Fibroblast of lung (primary cell): ENCODE measurements at regions not wholly inside any gene's neighbourhood (a gene's known extent, or its start where the extent isn't known, plus 50 kb on each side); places are given as distances from the start of the nearest gene placed in this dataset.

ENCODE experiments used
- EZH2 ChIP-seq: IDR thresholded peaks from 2 replicates; pipeline ENCODE4 v1.5.1; 2012; ENCODE audit warnings: low read length, control low read depth, mild to moderate bottlenecking; ENCODE audit errors: missing control alignments
- TF ChIP-seq, protein P1 (sequence below), 2 donors: IDR thresholded peaks in 1 of 2; conservative IDR thresholded peaks in 1 of 2; 1 replicate in 1 of 2; 2 replicates in 1 of 2; pipeline ENCODE4 v1.5.1; 2011 to 2012; ENCODE audit warnings: low read length in 2 of 2, control low read depth in 1 of 2, inconsistent platforms in 1 of 2, low read depth in 1 of 2, mild to moderate bottlenecking in 1 of 2

DNA sequence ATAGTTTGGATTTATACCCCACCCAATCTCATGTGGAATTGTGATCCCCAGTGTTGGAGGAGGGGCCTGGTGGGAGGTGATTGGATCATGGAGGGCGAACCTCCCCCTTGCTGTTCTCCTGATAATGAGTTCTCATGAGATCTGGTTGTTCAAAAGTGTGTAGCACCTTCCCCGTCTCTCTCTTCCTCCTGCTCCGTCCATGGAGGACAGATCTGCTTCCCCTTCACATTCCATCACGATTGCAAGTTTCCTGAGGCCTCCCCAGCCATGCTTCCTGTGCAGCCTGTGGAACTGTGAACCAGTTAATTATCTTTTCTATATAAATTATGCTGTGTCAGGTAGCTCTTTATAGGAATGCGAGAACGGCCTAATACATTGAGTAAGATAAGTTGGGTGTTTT lies 518.8 kb upstream of the LCORL start:
- TF ChIP-seq, protein P1, sequence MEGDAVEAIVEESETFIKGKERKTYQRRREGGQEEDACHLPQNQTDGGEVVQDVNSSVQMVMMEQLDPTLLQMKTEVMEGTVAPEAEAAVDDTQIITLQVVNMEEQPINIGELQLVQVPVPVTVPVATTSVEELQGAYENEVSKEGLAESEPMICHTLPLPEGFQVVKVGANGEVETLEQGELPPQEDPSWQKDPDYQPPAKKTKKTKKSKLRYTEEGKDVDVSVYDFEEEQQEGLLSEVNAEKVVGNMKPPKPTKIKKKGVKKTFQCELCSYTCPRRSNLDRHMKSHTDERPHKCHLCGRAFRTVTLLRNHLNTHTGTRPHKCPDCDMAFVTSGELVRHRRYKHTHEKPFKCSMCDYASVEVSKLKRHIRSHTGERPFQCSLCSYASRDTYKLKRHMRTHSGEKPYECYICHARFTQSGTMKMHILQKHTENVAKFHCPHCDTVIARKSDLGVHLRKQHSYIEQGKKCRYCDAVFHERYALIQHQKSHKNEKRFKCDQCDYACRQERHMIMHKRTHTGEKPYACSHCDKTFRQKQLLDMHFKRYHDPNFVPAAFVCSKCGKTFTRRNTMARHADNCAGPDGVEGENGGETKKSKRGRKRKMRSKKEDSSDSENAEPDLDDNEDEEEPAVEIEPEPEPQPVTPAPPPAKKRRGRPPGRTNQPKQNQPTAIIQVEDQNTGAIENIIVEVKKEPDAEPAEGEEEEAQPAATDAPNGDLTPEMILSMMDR (conservative IDR thresholded peaks at IDR 0.05 in 1 of 2, IDR thresholded peaks at IDR 0.05 in 1 of 2; ENCODE audit: low read depth in 1 of 2, low read length in 2 of 2) = no peak
- no peak for TF ChIP-seq EZH2
